ENCODE measurements at regions not wholly inside any gene's neighbourhood (a gene's known extent, or its start where the extent isn't known, plus 50 kb on each side); places are given as distances from the start of the nearest gene placed in this dataset.

DNA sequence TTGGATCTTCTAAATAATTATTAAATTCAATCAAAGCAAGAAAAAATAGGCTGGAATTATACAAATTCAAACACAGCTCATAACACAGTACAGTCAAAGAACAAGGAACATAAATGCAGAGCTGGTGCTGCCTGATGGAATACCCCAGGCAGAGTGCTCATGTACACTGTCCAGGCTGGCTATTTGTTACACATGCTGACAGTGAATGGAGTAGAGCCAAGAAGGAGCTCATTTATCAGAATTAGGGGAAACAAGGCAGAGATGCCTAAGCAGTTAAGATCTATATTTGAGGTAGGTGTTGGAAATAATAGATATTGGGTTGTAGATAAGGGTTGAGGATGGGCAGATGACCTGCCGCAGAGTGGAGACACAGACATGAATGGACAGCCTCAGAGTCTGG lies 788.2 kb upstream of the ARPP21 start:
- TF ChIP-seq, protein P1, sequence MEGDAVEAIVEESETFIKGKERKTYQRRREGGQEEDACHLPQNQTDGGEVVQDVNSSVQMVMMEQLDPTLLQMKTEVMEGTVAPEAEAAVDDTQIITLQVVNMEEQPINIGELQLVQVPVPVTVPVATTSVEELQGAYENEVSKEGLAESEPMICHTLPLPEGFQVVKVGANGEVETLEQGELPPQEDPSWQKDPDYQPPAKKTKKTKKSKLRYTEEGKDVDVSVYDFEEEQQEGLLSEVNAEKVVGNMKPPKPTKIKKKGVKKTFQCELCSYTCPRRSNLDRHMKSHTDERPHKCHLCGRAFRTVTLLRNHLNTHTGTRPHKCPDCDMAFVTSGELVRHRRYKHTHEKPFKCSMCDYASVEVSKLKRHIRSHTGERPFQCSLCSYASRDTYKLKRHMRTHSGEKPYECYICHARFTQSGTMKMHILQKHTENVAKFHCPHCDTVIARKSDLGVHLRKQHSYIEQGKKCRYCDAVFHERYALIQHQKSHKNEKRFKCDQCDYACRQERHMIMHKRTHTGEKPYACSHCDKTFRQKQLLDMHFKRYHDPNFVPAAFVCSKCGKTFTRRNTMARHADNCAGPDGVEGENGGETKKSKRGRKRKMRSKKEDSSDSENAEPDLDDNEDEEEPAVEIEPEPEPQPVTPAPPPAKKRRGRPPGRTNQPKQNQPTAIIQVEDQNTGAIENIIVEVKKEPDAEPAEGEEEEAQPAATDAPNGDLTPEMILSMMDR (IDR thresholded peaks at IDR 0.05): no peak
- no peak for TF ChIP-seq POLR2A (IDR thresholded peaks at IDR 0.05)

All from esophagus squamous epithelium (tissue), 4 donors.